ENCODE measurements at regions not wholly inside any gene's neighbourhood (a gene's known extent, or its start where the extent isn't known, plus 50 kb on each side); places are given as distances from the start of the nearest gene placed in this dataset.

GRCh38 chr1:5340560-5341130, 651.6 kb downstream of the NPHP4 start:
- Histone ChIP-seq H3K4me1 (ENCODE audit: control insufficient read depth in 2 of 3, insufficient read depth in 2 of 3, low read depth in 1 of 3, low read length in 3 of 3) (no peaks in the 10 kb centered on the region), H3K27me3 (ENCODE audit: control insufficient read depth, insufficient read depth, low read length) (no peaks in the 10 kb centered on the region), H3K27ac (ENCODE audit: low read depth in 2 of 2, low read length in 2 of 2) (no peak overlapping the region), H3K4me3 (ENCODE audit: low read length in 3 of 3) (no peak overlapping the region), H3K36me3 (ENCODE audit: control insufficient read depth in 2 of 3, insufficient read depth in 3 of 3, low read length in 3 of 3) (no peaks in the 10 kb centered on the region), H3K9ac (ENCODE audit: low read length in 3 of 3) (no peak overlapping the region), H3K9me3 (ENCODE audit: control insufficient read depth in 2 of 3, insufficient read depth in 1 of 3, low read length in 3 of 3) (no peaks in the 10 kb centered on the region)
- intact Hi-C loops (cut with DNase I) = no loop called here
- FAIRE-seq (no peak), DNase-seq (no peak)
- no peak for TF ChIP-seq CTCF (IDR thresholded peaks at IDR 0.05; ENCODE audit: borderline replicate concordance, extremely low read depth, insufficient read depth)

GRCh38 chr1:5338466-5338865, 653.8 kb downstream of the NPHP4 start:
- H3K4me3 ChIP-seq (ENCODE audit: low read length in 3 of 3) = no peak overlapping the region
- FAIRE-seq (no peak), DNase-seq (no peak)
- H3K4me1 ChIP-seq (ENCODE audit: control insufficient read depth in 2 of 3, insufficient read depth in 2 of 3, low read depth in 1 of 3, low read length in 3 of 3) = no peaks in the 10 kb centered on the region
- no peaks in the 10 kb centered on the region for H3K36me3 ChIP-seq (ENCODE audit: control insufficient read depth in 2 of 3, insufficient read depth in 3 of 3, low read length in 3 of 3)
- intact Hi-C loops (cut with DNase I) = no loop called here
- H3K27ac ChIP-seq (ENCODE audit: low read depth in 2 of 2, low read length in 2 of 2) = no peak overlapping the region
- H3K9ac ChIP-seq (ENCODE audit: low read length in 3 of 3) = no peak overlapping the region
- no peak for TF ChIP-seq CTCF (IDR thresholded peaks at IDR 0.05; ENCODE audit: borderline replicate concordance, extremely low read depth, insufficient read depth)
- H3K9me3 ChIP-seq (ENCODE audit: control insufficient read depth in 2 of 3, insufficient read depth in 1 of 3, low read length in 3 of 3) = no peaks in the 10 kb centered on the region
- H3K27me3 ChIP-seq (ENCODE audit: control insufficient read depth, insufficient read depth, low read length) = no peaks in the 10 kb centered on the region

- H3K4me3 ChIP-seq (ENCODE audit: low read length in 3 of 3) = no peak overlapping the region
- no peak for TF ChIP-seq CTCF (IDR thresholded peaks at IDR 0.05; ENCODE audit: borderline replicate concordance, extremely low read depth, insufficient read depth)
- no peaks in the 10 kb centered on the region for H3K36me3 ChIP-seq (ENCODE audit: control insufficient read depth in 2 of 3, insufficient read depth in 3 of 3, low read length in 3 of 3)
- H3K27me3 ChIP-seq (ENCODE audit: control insufficient read depth, insufficient read depth, low read length) = no peaks in the 10 kb centered on the region
- no peak for DNase-seq
- no peaks in the 10 kb centered on the region for H3K4me1 ChIP-seq (ENCODE audit: control insufficient read depth in 2 of 3, insufficient read depth in 2 of 3, low read depth in 1 of 3, low read length in 3 of 3)
- intact Hi-C loops (cut with DNase I) = no loop called here
- no peak overlapping the region for H3K9ac ChIP-seq (ENCODE audit: low read length in 3 of 3)
- no peak for FAIRE-seq
- H3K9me3 ChIP-seq (ENCODE audit: control insufficient read depth in 2 of 3, insufficient read depth in 1 of 3, low read length in 3 of 3) = no peaks in the 10 kb centered on the region
- no peak overlapping the region for H3K27ac ChIP-seq (ENCODE audit: low read depth in 2 of 2, low read length in 2 of 2)
These were observed 658.9 kb downstream of the NPHP4 start for GRCh38 chr1:5333291-5333690.

- Histone ChIP-seq H3K27ac (ENCODE audit: low read depth in 2 of 2, low read length in 2 of 2) (no peak overlapping the region), H3K4me3 (ENCODE audit: low read length in 3 of 3) (no peak overlapping the region), H3K9ac (ENCODE audit: low read length in 3 of 3) (no peak overlapping the region), H3K27me3 (ENCODE audit: control insufficient read depth, insufficient read depth, low read length) (no peaks in the 10 kb centered on the region), H3K9me3 (ENCODE audit: control insufficient read depth in 2 of 3, insufficient read depth in 1 of 3, low read length in 3 of 3) (no peaks in the 10 kb centered on the region), H3K36me3 (ENCODE audit: control insufficient read depth in 2 of 3, insufficient read depth in 3 of 3, low read length in 3 of 3) (no peaks in the 10 kb centered on the region), H3K4me1 (ENCODE audit: control insufficient read depth in 2 of 3, insufficient read depth in 2 of 3, low read depth in 1 of 3, low read length in 3 of 3) (no peaks in the 10 kb centered on the region)
- no peak for DNase-seq
- FAIRE-seq = no peak
- intact Hi-C loops (cut with DNase I) = no loop called here
- TF ChIP-seq CTCF (IDR thresholded peaks at IDR 0.05; ENCODE audit: borderline replicate concordance, extremely low read depth, insufficient read depth) = no peak
These were observed 661.1 kb downstream of the NPHP4 start for GRCh38 chr1:5331101-5331500.
